ENCODE measurements at regions not wholly inside any gene's neighbourhood (a gene's known extent, or its start where the extent isn't known, plus 50 kb on each side); places are given as distances from the start of the nearest gene placed in this dataset.

DNA sequence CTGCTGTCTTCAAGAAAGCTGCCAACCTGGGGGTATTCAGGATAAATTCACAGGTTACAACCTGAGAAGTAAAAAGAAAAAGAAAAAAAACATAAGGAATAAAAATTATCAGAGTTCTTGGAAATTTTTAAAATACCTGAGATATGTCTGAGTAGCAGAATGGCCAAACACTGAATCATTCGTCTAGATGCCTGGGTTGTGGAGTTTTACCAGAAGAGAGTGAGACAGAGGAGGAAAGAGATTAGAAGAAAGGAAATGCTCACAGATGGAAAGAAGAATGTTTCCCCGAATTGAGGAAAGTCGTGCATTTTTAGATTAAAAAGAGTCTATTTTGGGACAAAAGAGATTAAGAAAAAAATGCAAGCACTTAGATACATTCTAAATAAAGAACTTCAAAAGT lies 1026.7 kb downstream of the TBC1D22A start:
- Histone ChIP-seq H3K36me3 (replicated peaks; ENCODE audit: insufficient read depth, low read length) (no peaks in the 10 kb centered on the region), H3K9me3 (replicated peaks; ENCODE audit: insufficient read depth, low read length) (no peaks in the 10 kb centered on the region)
- no peak for DNase-seq

DNA sequence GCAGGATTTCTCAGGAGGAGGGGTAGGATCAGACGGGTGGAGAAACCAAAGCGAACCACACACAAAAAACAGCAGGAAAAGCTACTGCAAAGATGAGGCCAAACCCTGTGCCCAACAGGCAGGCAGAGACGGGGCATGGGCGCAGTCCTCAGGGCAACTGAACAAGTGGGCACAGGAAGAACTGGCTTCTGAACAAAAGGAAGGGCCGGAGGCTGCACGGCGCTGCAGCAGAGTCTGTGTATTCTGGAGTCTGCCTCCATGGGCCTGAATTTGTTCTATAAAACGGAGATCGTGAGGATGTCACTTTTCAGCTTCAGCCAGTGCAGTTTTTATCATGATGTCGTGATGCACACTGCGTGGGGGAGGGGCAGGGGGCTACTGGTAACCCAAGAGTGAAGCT lies 1026.0 kb downstream of the TBC1D22A start:
- no peaks in the 10 kb centered on the region for H3K4me1 ChIP-seq (ENCODE audit: low read length)
- no peak overlapping the region for H3K9ac ChIP-seq (ENCODE audit: low read length)
- no peak overlapping the region for H3K27ac ChIP-seq (ENCODE audit: low read length)
- no peaks in the 10 kb centered on the region for H3K27me3 ChIP-seq (replicated peaks; ENCODE audit: insufficient read depth, low read length)
- no peaks in the 10 kb centered on the region for H3K9me2 ChIP-seq (replicated peaks; ENCODE audit: insufficient read depth, low read length)
- H2AFZ ChIP-seq (ENCODE audit: low read length) = no peak overlapping the region
- no peaks in the 10 kb centered on the region for H4K20me1 ChIP-seq (ENCODE audit: insufficient read depth, low read length)
- no peaks in the 10 kb centered on the region for H3K36me3 ChIP-seq (replicated peaks; ENCODE audit: insufficient read depth, low read length)
- no peaks in the 10 kb centered on the region for H3K9me3 ChIP-seq (replicated peaks; ENCODE audit: insufficient read depth, low read length)
- H3F3A ChIP-seq (ENCODE audit: insufficient read depth, low read length) = no peaks in the 10 kb centered on the region
- DNase-seq = no peak
- no peak overlapping the region for H3K4me2 ChIP-seq (ENCODE audit: low read depth, low read length)
- H3K79me2 ChIP-seq (ENCODE audit: low read length) = no peaks in the 10 kb centered on the region
- no peak overlapping the region for H3K4me3 ChIP-seq (ENCODE audit: low read length)
- TF ChIP-seq EZH2phosphoT487 (IDR thresholded peaks at IDR 0.05; ENCODE audit: low read length) (no peak), EZH2 (optimal IDR thresholded peaks at IDR 0.05; ENCODE audit: low read depth, low read length) (no peak)
- TF ChIP-seq, protein P1, sequence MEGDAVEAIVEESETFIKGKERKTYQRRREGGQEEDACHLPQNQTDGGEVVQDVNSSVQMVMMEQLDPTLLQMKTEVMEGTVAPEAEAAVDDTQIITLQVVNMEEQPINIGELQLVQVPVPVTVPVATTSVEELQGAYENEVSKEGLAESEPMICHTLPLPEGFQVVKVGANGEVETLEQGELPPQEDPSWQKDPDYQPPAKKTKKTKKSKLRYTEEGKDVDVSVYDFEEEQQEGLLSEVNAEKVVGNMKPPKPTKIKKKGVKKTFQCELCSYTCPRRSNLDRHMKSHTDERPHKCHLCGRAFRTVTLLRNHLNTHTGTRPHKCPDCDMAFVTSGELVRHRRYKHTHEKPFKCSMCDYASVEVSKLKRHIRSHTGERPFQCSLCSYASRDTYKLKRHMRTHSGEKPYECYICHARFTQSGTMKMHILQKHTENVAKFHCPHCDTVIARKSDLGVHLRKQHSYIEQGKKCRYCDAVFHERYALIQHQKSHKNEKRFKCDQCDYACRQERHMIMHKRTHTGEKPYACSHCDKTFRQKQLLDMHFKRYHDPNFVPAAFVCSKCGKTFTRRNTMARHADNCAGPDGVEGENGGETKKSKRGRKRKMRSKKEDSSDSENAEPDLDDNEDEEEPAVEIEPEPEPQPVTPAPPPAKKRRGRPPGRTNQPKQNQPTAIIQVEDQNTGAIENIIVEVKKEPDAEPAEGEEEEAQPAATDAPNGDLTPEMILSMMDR (IDR thresholded peaks at IDR 0.05; ENCODE audit: low read length) = no peak

More for the DNA sequence above, 1026.7 kb downstream of the TBC1D22A start:
- Histone ChIP-seq H3K27me3 (replicated peaks; ENCODE audit: insufficient read depth, low read length) (no peaks in the 10 kb centered on the region), H2AFZ (ENCODE audit: low read length) (no peak overlapping the region), H3K27ac (ENCODE audit: low read length) (no peak overlapping the region), H4K20me1 (ENCODE audit: insufficient read depth, low read length) (no peaks in the 10 kb centered on the region), H3K4me1 (ENCODE audit: low read length) (no peaks in the 10 kb centered on the region), H3K9me2 (replicated peaks; ENCODE audit: insufficient read depth, low read length) (no peaks in the 10 kb centered on the region), H3K79me2 (ENCODE audit: low read length) (no peaks in the 10 kb centered on the region), H3K9ac (ENCODE audit: low read length) (no peak overlapping the region), H3K4me2 (ENCODE audit: low read depth, low read length) (no peak overlapping the region), H3K4me3 (ENCODE audit: low read length) (no peak overlapping the region), H3F3A (ENCODE audit: insufficient read depth, low read length) (no peaks in the 10 kb centered on the region)
- TF ChIP-seq EZH2 (optimal IDR thresholded peaks at IDR 0.05; ENCODE audit: low read depth, low read length) (no peak), EZH2phosphoT487 (IDR thresholded peaks at IDR 0.05; ENCODE audit: low read length) (no peak)
- TF ChIP-seq, protein P1 (IDR thresholded peaks at IDR 0.05; ENCODE audit: low read length) = no peak

DNA sequence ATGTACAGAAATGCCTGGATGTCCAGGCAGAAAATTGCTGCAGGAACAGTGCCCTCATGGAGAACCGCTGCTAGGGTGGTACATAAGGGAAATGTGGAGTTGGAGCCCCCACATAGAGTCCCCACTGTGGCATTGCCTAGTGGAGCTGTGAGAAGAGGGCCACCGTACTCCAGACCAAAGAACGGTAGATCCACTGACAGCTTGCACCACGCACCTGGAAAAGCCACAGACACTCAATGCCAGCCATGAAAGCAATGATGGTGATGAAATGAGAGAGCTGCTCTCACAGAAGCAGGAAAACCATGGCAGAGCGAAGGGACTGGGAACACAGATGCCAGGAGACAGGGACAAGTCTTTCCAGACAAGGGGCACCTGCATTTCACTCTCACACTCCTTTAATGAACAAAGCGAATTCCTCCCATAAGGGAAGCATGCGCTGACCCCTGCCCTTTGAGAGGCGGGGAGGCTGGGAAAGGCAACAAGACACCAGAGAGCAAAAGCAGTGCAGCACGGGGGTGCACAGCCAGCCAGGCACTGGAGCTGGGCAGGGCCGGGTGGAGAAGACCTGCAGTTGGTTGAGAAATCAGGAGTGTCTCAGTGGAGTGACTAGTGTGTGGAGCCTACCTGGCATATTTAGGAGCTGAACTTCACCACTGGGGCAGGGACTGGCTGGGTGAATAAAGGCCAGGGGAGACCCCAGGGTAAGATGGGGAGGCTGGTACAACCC lies 1025.2 kb downstream of the TBC1D22A start:
- no peaks in the 10 kb centered on the region for H3K27me3 ChIP-seq (replicated peaks; ENCODE audit: insufficient read depth, low read length)
- no peaks in the 10 kb centered on the region for H3K9me3 ChIP-seq (replicated peaks; ENCODE audit: insufficient read depth, low read length)
- no peak overlapping the region for H3K4me2 ChIP-seq (ENCODE audit: low read depth, low read length)
- H3K79me2 ChIP-seq (ENCODE audit: low read length) = no peaks in the 10 kb centered on the region
- H3K27ac ChIP-seq (ENCODE audit: low read length) = no peak overlapping the region
- H3K9ac ChIP-seq (ENCODE audit: low read length) = no peak overlapping the region
- H3K4me3 ChIP-seq (ENCODE audit: low read length) = no peak overlapping the region
- H3K9me2 ChIP-seq (replicated peaks; ENCODE audit: insufficient read depth, low read length) = no peaks in the 10 kb centered on the region
- no peaks in the 10 kb centered on the region for H3K4me1 ChIP-seq (ENCODE audit: low read length)
- H3K36me3 ChIP-seq (replicated peaks; ENCODE audit: insufficient read depth, low read length) = no peaks in the 10 kb centered on the region
- H2AFZ ChIP-seq (ENCODE audit: low read length) = no peak overlapping the region
- no peaks in the 10 kb centered on the region for H3F3A ChIP-seq (ENCODE audit: insufficient read depth, low read length)
- TF ChIP-seq EZH2phosphoT487 (IDR thresholded peaks at IDR 0.05; ENCODE audit: low read length) = no peak
- TF ChIP-seq, protein P1 (IDR thresholded peaks at IDR 0.05; ENCODE audit: low read length) = no peak
- no peak for TF ChIP-seq EZH2 (optimal IDR thresholded peaks at IDR 0.05; ENCODE audit: low read depth, low read length)
- H4K20me1 ChIP-seq (ENCODE audit: insufficient read depth, low read length) = no peaks in the 10 kb centered on the region
- DNase-seq = no peak

Measured in MM.1S (cell line).